HL-60 (cell line): ENCODE measurements at regions not wholly inside any gene's neighbourhood (a gene's known extent, or its start where the extent isn't known, plus 50 kb on each side); places are given as distances from the start of the nearest gene placed in this dataset.

Experiments used
- DNase-seq, 2 experiments: peaks; one replicate each; pipeline ENCODE4 v3.0.0-alpha.2; 2010 to 2020; ENCODE audit warnings: low read depth in 1 of 2, low spot score in 1 of 2
- H3K27ac ChIP-seq: fragments of 250-450 bp; sonication (Bioruptor Pico); replicated peaks from 2 replicates; pipeline ENCODE4 v1.5.1; 2020; ENCODE audit warnings: mild to moderate bottlenecking, moderate library complexity
- H3K27me3 ChIP-seq: fragments of 250-450 bp; sonication (Bioruptor Pico); 2 replicates; pipeline ENCODE4 v1.5.1; 2021; ENCODE audit warnings: mild to moderate bottlenecking, moderate library complexity; ENCODE audit not compliant: insufficient read depth, poor library complexity, severe bottlenecking
- H3K4me3 ChIP-seq: replicated peaks from 2 replicates; pipeline ENCODE4 v1.5.1; 2011; ENCODE audit warnings: mild to moderate bottlenecking, control low read depth, low read length; ENCODE audit not compliant: insufficient read depth
- CTCF ChIP-seq: IDR thresholded peaks from one replicate; pipeline ENCODE4 v1.5.1; 2011; ENCODE audit warnings: low read length, control low read depth, inconsistent platforms; ENCODE audit not compliant: insufficient read depth
- GABPA ChIP-seq: IDR thresholded peaks from 2 replicates; pipeline ENCODE4 v1.6.1; 2012; ENCODE audit warnings: low read depth
- POLR2AphosphoS5 ChIP-seq: IDR thresholded peaks from 2 replicates; pipeline ENCODE4 v1.6.1; 2012; ENCODE audit warnings: low read depth
- REST ChIP-seq: IDR thresholded peaks from 2 replicates; pipeline ENCODE4 v1.6.1; 2012; ENCODE audit warnings: low read depth; ENCODE audit not compliant: insufficient replicate concordance
- SPI1 ChIP-seq: IDR thresholded peaks from 2 replicates; pipeline ENCODE4 v1.6.1; 2012; ENCODE audit warnings: low read depth, mild to moderate bottlenecking, borderline replicate concordance

GRCh38 chr4:8732681-8733243, 138.9 kb downstream of the HMX1 start:
- H3K4me3 ChIP-seq, result no peak overlapping the region
- DNase-seq, result no peak
- no peak overlapping the region for H3K27ac ChIP-seq
- H3K27me3 ChIP-seq, result no peaks in the 10 kb centered on the region
- no peak for TF ChIP-seq CTCF
- TF ChIP-seq REST, result no peak
- TF ChIP-seq POLR2AphosphoS5, result no peak
- TF ChIP-seq SPI1, result no peak
- no peak for TF ChIP-seq GABPA

GRCh38 chr4:8732092-8732491, 139.5 kb downstream of the CPZ start:
- Histone ChIP-seq H3K27me3 (no peaks in the 10 kb centered on the region), H3K27ac (no peak overlapping the region), H3K4me3 (no peak overlapping the region)
- no peak for TF ChIP-seq GABPA
- DNase-seq, result no peak

- Histone ChIP-seq H3K4me3 (no peak overlapping the region), H3K27ac (no peak overlapping the region), H3K27me3 (no peaks in the 10 kb centered on the region)
- no peak for DNase-seq
- TF ChIP-seq POLR2AphosphoS5, result no peak
- TF ChIP-seq SPI1, result no peak
- no peak for TF ChIP-seq CTCF
- no peak for TF ChIP-seq REST
- TF ChIP-seq GABPA, result no peak
Observed at GRCh38 chr4:8731364-8731763, 138.8 kb downstream of the CPZ start.

GRCh38 chr4:8730681-8731080, 138.1 kb downstream of the CPZ start:
- DNase-seq, result no peak
- H3K4me3 ChIP-seq, result no peak overlapping the region
- TF ChIP-seq CTCF, result no peak
- no peak for TF ChIP-seq POLR2AphosphoS5
- no peak for TF ChIP-seq SPI1
- no peak for TF ChIP-seq REST
- TF ChIP-seq GABPA, result no peak
- H3K27me3 ChIP-seq, result no peaks in the 10 kb centered on the region
- H3K27ac ChIP-seq, result no peak overlapping the region
